DOHH2 (cell line): ENCODE measurements at regions not wholly inside any gene's neighbourhood (a gene's known extent, or its start where the extent isn't known, plus 50 kb on each side); places are given as distances from the start of the nearest gene placed in this dataset.

Experiments
- H3F3A ChIP-seq: fragments of 200-600 bp; sonication (generic), shearing (Covaris generic); 2 replicates; pipeline ENCODE4 v1.6.0; 2016; ENCODE audit warnings: antibody characterized with exemption, mild to moderate bottlenecking; ENCODE audit not compliant: control insufficient read depth, insufficient read depth
- H3K27ac ChIP-seq: fragments of 200-600 bp; sonication (generic); 2 replicates; pipeline ENCODE4 v1.5.1; 2014; ENCODE audit warnings: low read depth, mild to moderate bottlenecking, low read length, moderate library complexity
- H3K27me3 ChIP-seq: fragments of 200-600 bp; sonication (generic); 2 replicates; pipeline ENCODE4 v1.6.1; 2014; ENCODE audit warnings: mild to moderate bottlenecking, low read length, mixed read lengths; ENCODE audit not compliant: control insufficient read depth
- H3K36me3 ChIP-seq: fragments of 200-600 bp; sonication (generic); 2 replicates; pipeline ENCODE4 v1.6.1; 2014; ENCODE audit warnings: mild to moderate bottlenecking, low read length, moderate library complexity, mixed read lengths; ENCODE audit not compliant: control insufficient read depth
- H3K4me1 ChIP-seq: fragments of 200-600 bp; sonication (generic); 2 replicates; pipeline ENCODE4 v1.6.1; 2014; ENCODE audit warnings: mild to moderate bottlenecking, low read length, mixed read lengths; ENCODE audit not compliant: control insufficient read depth
- H3K4me2 ChIP-seq: fragments of 200-600 bp; sonication (generic); 2 replicates; pipeline ENCODE4 v1.6.0; 2014; ENCODE audit warnings: mild to moderate bottlenecking, low read length, moderate library complexity
- H3K4me3 ChIP-seq: fragments of 200-600 bp; sonication (generic); 2 replicates; pipeline ENCODE4 v1.5.1; 2014; ENCODE audit warnings: mild to moderate bottlenecking, low read length, mixed read lengths
- H3K79me2 ChIP-seq: fragments of 200-600 bp; sonication (generic); 2 replicates; pipeline ENCODE4 v1.6.1; 2014; ENCODE audit warnings: mild to moderate bottlenecking, low read length, mixed read lengths; ENCODE audit not compliant: control insufficient read depth
- H3K9me2 ChIP-seq: fragments of 200-600 bp; sonication (generic); replicated peaks from 2 replicates; pipeline ENCODE4 v1.6.1; 2014; ENCODE audit warnings: mild to moderate bottlenecking, low read length, mixed read lengths; ENCODE audit not compliant: control insufficient read depth
- H3K9me3 ChIP-seq: fragments of 200-600 bp; sonication (generic); 2 replicates; pipeline ENCODE4 v1.6.1; 2014; ENCODE audit warnings: antibody characterized with exemption, low read length, mixed read lengths; ENCODE audit not compliant: control insufficient read depth, insufficient read depth
- H4K20me1 ChIP-seq: fragments of 200-600 bp; sonication (generic); 2 replicates; pipeline ENCODE4 v1.6.0; 2014; ENCODE audit warnings: low read depth, mild to moderate bottlenecking, antibody characterized with exemption, low read length, moderate library complexity; ENCODE audit not compliant: control insufficient read depth, insufficient read depth
- CTCF ChIP-seq: fragments of 200-600 bp; sonication (generic); IDR thresholded peaks from one replicate; pipeline ENCODE4 v1.5.1; 2014; ENCODE audit warnings: antibody characterized with exemption, mild to moderate bottlenecking, low read depth, low read length; ENCODE audit not compliant: poor library complexity, severe bottlenecking
- EZH2phosphoT487 ChIP-seq: fragments of 200-600 bp; sonication (generic); IDR thresholded peaks from 2 replicates; pipeline ENCODE4 v1.6.1; 2017; ENCODE audit warnings: borderline replicate concordance, mild to moderate bottlenecking, antibody characterized with exemption, low read length, moderate library complexity, mixed read lengths

GRCh38 chr6:91715171-91715805 lies 1128.4 kb upstream of the MAP3K7 start:
- H3K27ac ChIP-seq: no peak overlapping the region
- no peak overlapping the region for H3K4me2 ChIP-seq
- H3F3A ChIP-seq: no peaks in the 10 kb centered on the region
- H3K36me3 ChIP-seq: no peaks in the 10 kb centered on the region
- no peaks in the 10 kb centered on the region for H4K20me1 ChIP-seq
- H3K27me3 ChIP-seq: no peaks in the 10 kb centered on the region
- H3K4me1 ChIP-seq: no peaks in the 10 kb centered on the region
- H3K4me3 ChIP-seq: no peak overlapping the region
- H3K79me2 ChIP-seq: no peaks in the 10 kb centered on the region
- H3K9me2 ChIP-seq: no peaks in the 10 kb centered on the region
- TF ChIP-seq EZH2phosphoT487 (no peak), CTCF (no peak)
- no peaks in the 10 kb centered on the region for H3K9me3 ChIP-seq

DNA sequence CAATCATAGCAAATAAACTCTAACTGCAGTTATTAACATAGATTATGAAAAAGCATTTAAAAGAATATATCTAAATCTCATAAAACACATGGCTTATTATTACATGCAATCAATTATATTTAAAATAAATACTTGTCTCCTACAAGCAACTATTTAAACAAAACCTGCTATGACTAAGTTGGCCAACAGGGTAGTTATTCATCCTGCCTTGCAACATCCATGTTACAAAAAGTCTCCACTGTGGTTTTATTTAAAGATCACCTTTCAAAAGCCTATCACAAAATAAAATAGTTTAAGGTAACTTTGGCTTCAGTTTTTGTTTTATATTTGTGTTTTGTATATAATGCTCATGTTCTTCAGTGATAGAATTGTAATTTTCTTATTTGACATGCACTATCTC lies 1127.0 kb upstream of the MAP3K7 start:
- Histone ChIP-seq H3K79me2 (no peaks in the 10 kb centered on the region), H4K20me1 (no peaks in the 10 kb centered on the region), H3K27ac (no peak overlapping the region), H3K9me3 (no peaks in the 10 kb centered on the region), H3K27me3 (no peaks in the 10 kb centered on the region), H3K9me2 (no peaks in the 10 kb centered on the region), H3K4me3 (no peak overlapping the region), H3K4me1 (no peaks in the 10 kb centered on the region), H3F3A (no peaks in the 10 kb centered on the region), H3K36me3 (no peaks in the 10 kb centered on the region), H3K4me2 (no peak overlapping the region)
- TF ChIP-seq EZH2phosphoT487 (no peak), CTCF (no peak)

GRCh38 chr6:91711518-91711917 lies 1124.6 kb upstream of the MAP3K7 start:
- Histone ChIP-seq H3K4me3 (no peak overlapping the region), H3K27ac (no peak overlapping the region), H3K36me3 (no peaks in the 10 kb centered on the region), H3K79me2 (no peaks in the 10 kb centered on the region), H3F3A (no peaks in the 10 kb centered on the region), H3K9me3 (no peaks in the 10 kb centered on the region), H4K20me1 (no peaks in the 10 kb centered on the region), H3K9me2 (no peaks in the 10 kb centered on the region), H3K4me1 (no peaks in the 10 kb centered on the region), H3K4me2 (no peak overlapping the region), H3K27me3 (no peaks in the 10 kb centered on the region)
- TF ChIP-seq CTCF: no peak
- TF ChIP-seq EZH2phosphoT487: no peak
